ENCODE measurements at regions not wholly inside any gene's neighbourhood (a gene's known extent, or its start where the extent isn't known, plus 50 kb on each side); places are given as distances from the start of the nearest gene placed in this dataset.

- TF ChIP-seq CTCF (IDR thresholded peaks at IDR 0.05) (no peak), ELK1 (IDR thresholded peaks at IDR 0.05; ENCODE audit: low read depth, low read length) (no peak), REST (IDR thresholded peaks at IDR 0.05) (no peak), JUN (IDR thresholded peaks at IDR 0.05) (no peak), SREBF2 (IDR thresholded peaks at IDR 0.05) (no peak), RAD21 (conservative IDR thresholded peaks at IDR 0.05 in 1 of 2, IDR thresholded peaks at IDR 0.05 in 1 of 2) (no peak), POLR2A (IDR thresholded peaks at IDR 0.05; ENCODE audit: low read length) (no peak), EP300 (IDR thresholded peaks at IDR 0.05) (no peak), CEBPB (IDR thresholded peaks at IDR 0.05) (no peak), RCOR1 (IDR thresholded peaks at IDR 0.05; ENCODE audit: low read depth, low read length) (no peak), BHLHE40 (IDR thresholded peaks at IDR 0.05; ENCODE audit: low read depth, low read length) (no peak), CHD2 (IDR thresholded peaks at IDR 0.05; ENCODE audit: low read length, partially characterized antibody) (no peak), SMC3 (IDR thresholded peaks at IDR 0.05) (no peak)
Observed at GRCh38 chr3:67733269-67733950, 79.0 kb upstream of the SUCLG2 start.

Measured in A549 (cell line).